Lower leg skin (tissue), 4 donors: ENCODE measurements at regions not wholly inside any gene's neighbourhood (a gene's known extent, or its start where the extent isn't known, plus 50 kb on each side); places are given as distances from the start of the nearest gene placed in this dataset.

ENCODE experiments used
- DNase-seq, 2 donors: peaks; one replicate each; pipeline ENCODE4 v3.0.0-alpha.2; 2019; ENCODE audit warnings: low spot score in 2 of 2
- H3K4me3 ChIP-seq: fragments of 200-600 bp; sonication (generic); 2 replicates; pipeline ENCODE4 v1.5.1; 2017; ENCODE audit warnings: mild to moderate bottlenecking, low read depth; ENCODE audit not compliant: poor library complexity, severe bottlenecking
- CTCF ChIP-seq, 3 donors: fragments of 450-650 bp; IDR thresholded peaks; one replicate each; pipeline ENCODE4 v1.5.1; 2016; ENCODE audit warnings: antibody characterized with exemption in 3 of 3, mild to moderate bottlenecking in 3 of 3, moderate library complexity in 2 of 3
- POLR2A ChIP-seq, 2 donors: fragments of 450-650 bp; IDR thresholded peaks; one replicate each; pipeline ENCODE4 v1.6.1; 2016 to 2017; ENCODE audit warnings: antibody characterized with exemption in 2 of 2, mild to moderate bottlenecking in 1 of 2, moderate library complexity in 1 of 2
- WGBS, 2 donors: methylation state at CpG; one replicate each; pipeline ENCODE4 v1.1.5; 2018; 5-methylcytosine and 5-hydroxymethylcytosine counted together
- intact Hi-C: fragments of 100-400 bp; cut with DNase I; formaldehyde crosslinking; loops from one replicate; pipeline ENCODE4 v1.15.0; 2023; ENCODE audit warnings: low total_unique reads

- intact Hi-C loops: no loop called here
- no peak for DNase-seq
- no peak overlapping the region for H3K4me3 ChIP-seq
- no peak for TF ChIP-seq CTCF (IDR thresholded peaks at IDR 0.05)
- 57 to 59% methylated on average over 4 of the region's 4 CpGs for WGBS, 2 donors
These were observed 107.7 kb upstream of the CADPS start for GRCh38 chr3:62982795-62983455.

- TF ChIP-seq CTCF (IDR thresholded peaks at IDR 0.05) (no peak), POLR2A (IDR thresholded peaks at IDR 0.05) (no peak)
- intact Hi-C loops: no loop called here
- H3K4me3 ChIP-seq: no peak overlapping the region
- 47 to 48% methylated on average over 1 of the region's 1 CpG for WGBS, 2 donors
- DNase-seq: no peak
These were observed 110.8 kb upstream of the CADPS start for GRCh38 chr3:62986061-62986460.

- TF ChIP-seq CTCF (IDR thresholded peaks at IDR 0.05) (no peak), POLR2A (IDR thresholded peaks at IDR 0.05) (no peak)
- no peak for DNase-seq
- WGBS, 2 donors: 85 to 86% methylated on average over 8 of the region's 8 CpGs
These were observed 112.5 kb upstream of the CADPS start for GRCh38 chr3:62987721-62988120.

GRCh38 chr3:62990704-62991413 is 115.6 kb upstream of the CADPS start:
- no peak overlapping the region for H3K4me3 ChIP-seq
- DNase-seq: no peak
- intact Hi-C loops: no loop called here
- no peak for TF ChIP-seq CTCF (IDR thresholded peaks at IDR 0.05)
- no peak for TF ChIP-seq POLR2A (IDR thresholded peaks at IDR 0.05)
- WGBS, 2 donors: 74 to 76% methylated on average over 4 of the region's 4 CpGs

More at GRCh38 chr3:62987721-62988120, 112.5 kb upstream of the CADPS start:
- no peak overlapping the region for H3K4me3 ChIP-seq
- intact Hi-C loops: no loop called here

DNA sequence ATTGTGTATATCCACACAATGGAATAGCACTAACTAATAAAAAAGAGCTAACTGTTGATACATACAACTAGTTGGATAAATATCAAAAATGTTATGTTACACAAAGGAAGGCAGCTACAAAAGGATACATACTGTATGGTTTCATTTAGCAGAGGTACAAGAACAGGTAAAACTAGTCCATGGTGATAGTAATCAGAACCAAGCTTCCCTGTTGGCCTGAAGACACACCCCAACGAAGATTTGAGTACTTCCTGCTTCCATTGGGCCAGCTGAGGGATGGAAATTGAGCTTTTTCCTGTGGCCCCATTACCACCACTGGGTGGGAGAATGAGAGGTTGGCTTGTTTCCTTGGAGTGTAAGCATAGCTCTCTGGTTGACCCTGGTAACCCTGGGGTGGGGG is 117.3 kb upstream of the CADPS start:
- H3K4me3 ChIP-seq: no peak overlapping the region
- no peak for DNase-seq
- WGBS, 2 donors: 29 to 77% methylated on average over 1 of the region's 1 CpG
- TF ChIP-seq POLR2A (IDR thresholded peaks at IDR 0.05) (no peak), CTCF (IDR thresholded peaks at IDR 0.05) (no peak)
- intact Hi-C loops: no loop called here
